A673 (cell line): ENCODE measurements at regions not wholly inside any gene's neighbourhood (a gene's known extent, or its start where the extent isn't known, plus 50 kb on each side); places are given as distances from the start of the nearest gene placed in this dataset.
A peak's percentile ranks its signal among the peaks of the same experiment; 100 is the strongest.

Experiments used
- BruUV-seq: library from RNA; stranded (reverse); fragments of 400-500 nt; replicated peaks from 2 replicates; lab custom pipeline; 2021; lab: Mats Ljungman, UMichigan
- CTCF ChIA-PET: fragments of 300-600 bp; sonication (Branson Sonifier 250); formaldehyde crosslinking; loops from one replicate; lab custom pipeline; 2022; ENCODE audit warnings: antibody characterized with exemption; lab: Charles Lee
- POLR2A ChIA-PET: fragments of 300-600 bp; sonication (Branson Sonifier 250); formaldehyde crosslinking; loops from one replicate; lab custom pipeline; 2022; ENCODE audit warnings: antibody characterized with exemption; ENCODE audit not compliant: low non-redundant PET; lab: Charles Lee
- DNase-seq: peaks from one replicate; pipeline ENCODE4 v3.0.0-alpha.2; 2015; ENCODE audit warnings: low spot score
- H3K27ac ChIP-seq: fragments of 200-600 bp; sonication (generic); 2 replicates; pipeline ENCODE4 v1.5.1; 2016; ENCODE audit warnings: mixed run types, low read depth, mild to moderate bottlenecking, mixed read lengths, antibody characterized with exemption, low read length; ENCODE audit not compliant: poor library complexity, severe bottlenecking
- H3K27me3 ChIP-seq: fragments of 200-600 bp; sonication (generic); replicated peaks from 2 replicates; pipeline ENCODE4 v1.6.1; 2017; ENCODE audit warnings: mixed run types, low read depth, mild to moderate bottlenecking, mixed read lengths, antibody characterized with exemption, low read length; ENCODE audit not compliant: insufficient read depth, poor library complexity
- H3K36me3 ChIP-seq: fragments of 200-600 bp; sonication (generic); 2 replicates; pipeline ENCODE4 v1.6.1; 2016; ENCODE audit warnings: mixed run types, mild to moderate bottlenecking, mixed read lengths, antibody characterized with exemption, low read length; ENCODE audit not compliant: insufficient read depth, poor library complexity, severe bottlenecking
- H3K4me1 ChIP-seq: fragments of 200-600 bp; sonication (generic); 2 replicates; pipeline ENCODE4 v1.6.1; 2017; ENCODE audit warnings: mixed run types, mild to moderate bottlenecking, mixed read lengths, antibody characterized with exemption, low read length; ENCODE audit not compliant: insufficient read depth, poor library complexity, severe bottlenecking
- H3K4me3 ChIP-seq: fragments of 200-600 bp; sonication (generic); 2 replicates; pipeline ENCODE4 v1.5.1; 2016; ENCODE audit warnings: low read depth, mixed run types, mild to moderate bottlenecking, mixed read lengths, low read length; ENCODE audit not compliant: poor library complexity, severe bottlenecking
- H3K9me3 ChIP-seq: fragments of 200-600 bp; sonication (generic); 2 replicates; pipeline ENCODE4 v1.6.1; 2016; ENCODE audit warnings: mixed run types, low read depth, mild to moderate bottlenecking, mixed read lengths, antibody characterized with exemption, low read length; ENCODE audit not compliant: poor library complexity, severe bottlenecking
- EZH2 ChIP-seq: fragments of 200-600 bp; sonication (generic); IDR thresholded peaks from 2 replicates; pipeline ENCODE4 v1.6.1; 2017; ENCODE audit warnings: borderline replicate concordance, low read depth, mild to moderate bottlenecking, mixed read lengths, antibody characterized with exemption, low read length; ENCODE audit not compliant: poor library complexity, severe bottlenecking
- intact Hi-C: fragments of 100-400 bp; cut with micrococcal nuclease; formaldehyde crosslinking; loops from one replicate; pipeline ENCODE4 v1.10.0; 2022; ENCODE audit not compliant: unreplicated experiment
- TF ChIP-seq, protein P1 (sequence below): fragments of 300-800, 200-600 bp; sonication (generic); conservative IDR thresholded peaks from 2 replicates; pipeline ENCODE4 v1.5.1; 2017; ENCODE audit warnings: low read depth, mild to moderate bottlenecking, antibody characterized with exemption, low read length, moderate library complexity, mixed read lengths

DNA sequence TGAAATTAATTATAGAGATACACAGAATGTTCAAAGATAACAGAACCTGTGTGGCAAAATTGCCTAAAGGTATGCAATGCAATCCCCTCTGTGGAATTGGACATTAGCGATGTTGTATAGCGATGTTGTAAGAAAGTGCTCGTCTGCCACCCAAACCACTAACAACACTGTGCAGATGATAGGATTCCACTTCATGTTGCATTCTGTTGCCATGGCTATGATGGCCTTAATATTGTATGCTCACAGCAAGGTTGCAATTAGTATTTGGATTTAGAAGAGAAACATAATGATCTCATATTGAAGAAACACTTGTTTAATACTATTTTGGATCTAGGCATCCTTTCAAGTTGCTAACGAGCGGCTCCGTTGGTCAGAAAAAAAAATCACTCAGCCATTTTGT is 260.3 kb downstream of the BCAT1 start:
- DNase-seq, result no peak
- H3K4me3 ChIP-seq, result no peak overlapping the region
- intact Hi-C loops, result no loop called here
- H3K9me3 ChIP-seq, result no peaks in the 10 kb centered on the region
- POLR2A ChIA-PET, result no interaction called here
- H3K27me3 ChIP-seq, result no peaks in the 10 kb centered on the region
- no peaks in the 10 kb centered on the region for H3K36me3 ChIP-seq
- H3K27ac ChIP-seq, result no peak overlapping the region
- H3K4me1 ChIP-seq, result no peaks in the 10 kb centered on the region
- CTCF ChIA-PET, result no interaction called here
- TF ChIP-seq, protein P1, sequence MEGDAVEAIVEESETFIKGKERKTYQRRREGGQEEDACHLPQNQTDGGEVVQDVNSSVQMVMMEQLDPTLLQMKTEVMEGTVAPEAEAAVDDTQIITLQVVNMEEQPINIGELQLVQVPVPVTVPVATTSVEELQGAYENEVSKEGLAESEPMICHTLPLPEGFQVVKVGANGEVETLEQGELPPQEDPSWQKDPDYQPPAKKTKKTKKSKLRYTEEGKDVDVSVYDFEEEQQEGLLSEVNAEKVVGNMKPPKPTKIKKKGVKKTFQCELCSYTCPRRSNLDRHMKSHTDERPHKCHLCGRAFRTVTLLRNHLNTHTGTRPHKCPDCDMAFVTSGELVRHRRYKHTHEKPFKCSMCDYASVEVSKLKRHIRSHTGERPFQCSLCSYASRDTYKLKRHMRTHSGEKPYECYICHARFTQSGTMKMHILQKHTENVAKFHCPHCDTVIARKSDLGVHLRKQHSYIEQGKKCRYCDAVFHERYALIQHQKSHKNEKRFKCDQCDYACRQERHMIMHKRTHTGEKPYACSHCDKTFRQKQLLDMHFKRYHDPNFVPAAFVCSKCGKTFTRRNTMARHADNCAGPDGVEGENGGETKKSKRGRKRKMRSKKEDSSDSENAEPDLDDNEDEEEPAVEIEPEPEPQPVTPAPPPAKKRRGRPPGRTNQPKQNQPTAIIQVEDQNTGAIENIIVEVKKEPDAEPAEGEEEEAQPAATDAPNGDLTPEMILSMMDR, result no peak
- TF ChIP-seq EZH2, result no peak
- BruUV-seq, result no TSS peak

DNA sequence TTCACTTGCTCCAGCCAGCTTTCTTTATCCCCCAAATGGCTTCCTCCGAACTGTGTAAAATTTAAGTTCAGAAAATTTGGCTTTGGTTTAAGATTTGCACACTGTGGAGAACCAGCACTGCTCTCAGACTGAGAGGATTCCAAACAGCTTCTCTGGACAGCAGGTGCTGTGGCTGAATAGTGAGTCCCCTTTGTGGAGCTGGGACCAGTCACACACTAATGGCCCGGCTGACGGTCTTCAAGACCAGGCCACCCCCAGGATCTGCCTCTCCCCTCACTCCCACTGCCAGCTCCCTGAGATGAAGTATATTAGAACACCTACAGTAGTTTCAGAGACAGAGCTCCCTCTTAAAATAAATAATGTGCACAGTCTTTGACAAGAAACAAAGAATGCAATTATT is 267.3 kb downstream of the BCAT1 start:
- TF ChIP-seq EZH2, result no peak
- TF ChIP-seq, protein P1, result no peak
- intact Hi-C loops, result no loop called here
- ChIA-PET POLR2A (no interaction called here), CTCF (no interaction called here)
- Histone ChIP-seq H3K36me3 (no peaks in the 10 kb centered on the region), H3K4me3 (no peak overlapping the region), H3K4me1 (peaks cover 6% of the 10 kb centered on the region), H3K27ac (no peak overlapping the region), H3K27me3 (no peaks in the 10 kb centered on the region), H3K9me3 (no peaks in the 10 kb centered on the region)
- BruUV-seq, result no TSS peak
- no peak for DNase-seq

- CTCF ChIA-PET, result no interaction called here
- Histone ChIP-seq H3K27ac (no peak overlapping the region), H3K36me3 (no peaks in the 10 kb centered on the region), H3K4me1 (peaks cover 6% of the 10 kb centered on the region), H3K9me3 (no peaks in the 10 kb centered on the region), H3K4me3 (no peak overlapping the region), H3K27me3 (no peaks in the 10 kb centered on the region)
- POLR2A ChIA-PET, result no interaction called here
- TF ChIP-seq, protein P1, result no peak
- no peak for TF ChIP-seq EZH2
- no TSS peak for BruUV-seq
- intact Hi-C loops, result no loop called here
- peak; percentile 9 for DNase-seq
Measured at GRCh38 chr12:24679126-24679525, 269.8 kb downstream of the BCAT1 start.
